ENCODE measurements at regions not wholly inside any gene's neighbourhood (a gene's known extent, or its start where the extent isn't known, plus 50 kb on each side); places are given as distances from the start of the nearest gene placed in this dataset.

- Mint-ChIP-seq H3K9me3 (ENCODE audit: low read depth) (peaks cover 5% of the 10 kb centered on the region), H3K36me3 (ENCODE audit: low read depth) (no peaks in the 10 kb centered on the region), H3K27me3 (ENCODE audit: low read depth) (peaks cover 2% of the 10 kb centered on the region), H3K4me3 (ENCODE audit: unreplicated experiment) (no peak overlapping the region), H3K4me1 (ENCODE audit: low read depth) (peaks cover 9% of the 10 kb centered on the region), H3K27ac (ENCODE audit: unreplicated experiment) (no peak overlapping the region)
- DNase-seq (ENCODE audit: low spot score), result no peak
- TF ChIP-seq CTCF (IDR thresholded peaks at IDR 0.05), result no peak
Observed at GRCh38 chr13:109897988-109898624, 111.7 kb upstream of the IRS2 start.

GRCh38 chr13:109892101-109892500, 105.7 kb upstream of the IRS2 start:
- Mint-ChIP-seq H3K9me3 (ENCODE audit: low read depth) (peaks cover 8% of the 10 kb centered on the region), H3K36me3 (ENCODE audit: low read depth) (no peaks in the 10 kb centered on the region)

GRCh38 chr13:109885235-109885634, 98.9 kb upstream of the IRS2 start:
- Mint-ChIP-seq H3K4me3 (ENCODE audit: unreplicated experiment) (no peak overlapping the region), H3K9me3 (ENCODE audit: low read depth) (peaks cover 8% of the 10 kb centered on the region), H3K4me1 (ENCODE audit: low read depth) (no peaks in the 10 kb centered on the region), H3K27me3 (ENCODE audit: low read depth) (no peaks in the 10 kb centered on the region), H3K36me3 (ENCODE audit: low read depth) (no peaks in the 10 kb centered on the region), H3K27ac (ENCODE audit: unreplicated experiment) (no peak overlapping the region)
- TF ChIP-seq CTCF (IDR thresholded peaks at IDR 0.05), result no peak
- no peak for DNase-seq (ENCODE audit: low spot score)

More at GRCh38 chr13:109892101-109892500, 105.7 kb upstream of the IRS2 start:
- no peak for DNase-seq (ENCODE audit: low spot score)
- Mint-ChIP-seq H3K4me3 (ENCODE audit: unreplicated experiment) (no peak overlapping the region), H3K27ac (ENCODE audit: unreplicated experiment) (no peak overlapping the region), H3K4me1 (ENCODE audit: low read depth) (no peaks in the 10 kb centered on the region), H3K27me3 (ENCODE audit: low read depth) (no peaks in the 10 kb centered on the region)
- TF ChIP-seq CTCF (IDR thresholded peaks at IDR 0.05), result no peak

- no peak for DNase-seq (ENCODE audit: low spot score)
- Mint-ChIP-seq H3K27me3 (ENCODE audit: low read depth) (no peaks in the 10 kb centered on the region), H3K27ac (ENCODE audit: unreplicated experiment) (no peak overlapping the region), H3K4me3 (ENCODE audit: unreplicated experiment) (no peak overlapping the region), H3K4me1 (ENCODE audit: low read depth) (no peaks in the 10 kb centered on the region), H3K36me3 (ENCODE audit: low read depth) (no peaks in the 10 kb centered on the region), H3K9me3 (ENCODE audit: low read depth) (peaks cover 7% of the 10 kb centered on the region)
- no peak for TF ChIP-seq CTCF (IDR thresholded peaks at IDR 0.05)
Observed at GRCh38 chr13:109884462-109884861, 98.1 kb upstream of the IRS2 start.

- DNase-seq (ENCODE audit: low spot score), result no peak
- Mint-ChIP-seq H3K4me1 (ENCODE audit: low read depth) (peaks cover 7% of the 10 kb centered on the region), H3K4me3 (ENCODE audit: unreplicated experiment) (no peak overlapping the region), H3K36me3 (ENCODE audit: low read depth) (no peaks in the 10 kb centered on the region), H3K9me3 (ENCODE audit: low read depth) (peaks cover 5% of the 10 kb centered on the region), H3K27ac (ENCODE audit: unreplicated experiment) (no peak overlapping the region), H3K27me3 (ENCODE audit: low read depth) (no peaks in the 10 kb centered on the region)
- TF ChIP-seq CTCF (IDR thresholded peaks at IDR 0.05), result no peak
Observed at GRCh38 chr13:109883181-109884180, 97.1 kb upstream of the IRS2 start.

Measured in chondrocyte (in vitro differentiated cells).